Stimulated activated CD8-positive, alpha-beta memory T cell treated with anti-CD3 and anti-CD28 coated beads, Interleukin-7, amount 100 ng/mL, for 4 hours (primary cell): ENCODE measurements at regions not wholly inside any gene's neighbourhood (a gene's known extent, or its start where the extent isn't known, plus 50 kb on each side); places are given as distances from the start of the nearest gene placed in this dataset.

ENCODE experiments used
- DNase-seq, 2 donors: peaks; one replicate each; pipeline ENCODE4 v3.0.0-alpha.2; 2020; ENCODE audit warnings: low read depth in 2 of 2

GRCh38 chr9:84587153-84587552 lies 82.4 kb upstream of the NTRK2 start:
- DNase-seq: no peak

- no peak for DNase-seq
Measured at GRCh38 chr9:84589542-84589941, 80.0 kb upstream of the NTRK2 start.

- DNase-seq: no peak
Measured at GRCh38 chr9:84590706-84591105, 78.8 kb upstream of the NTRK2 start.

GRCh38 chr9:84592918-84593317 lies 76.6 kb upstream of the NTRK2 start:
- DNase-seq: no peak

GRCh38 chr9:84593352-84593751 lies 76.2 kb upstream of the NTRK2 start:
- DNase-seq: no peak

- no peak for DNase-seq
Measured at GRCh38 chr9:84597131-84597530, 72.4 kb upstream of the NTRK2 start.

- DNase-seq: no peak
Measured at GRCh38 chr9:84598921-84599636, 70.5 kb upstream of the NTRK2 start.

- DNase-seq: no peak
Measured at GRCh38 chr9:84600739-84601138, 68.8 kb upstream of the NTRK2 start.

- no peak for DNase-seq
Measured at GRCh38 chr9:84604223-84604622, 65.3 kb upstream of the NTRK2 start.

- DNase-seq: no peak
Measured at GRCh38 chr9:84609779-84610178, 59.8 kb upstream of the NTRK2 start.

GRCh38 chr9:84613431-84613830 lies 56.1 kb upstream of the NTRK2 start:
- DNase-seq: no peak

GRCh38 chr9:84615544-84615943 lies 54.0 kb upstream of the NTRK2 start:
- DNase-seq: no peak

- DNase-seq: no peak
Measured at GRCh38 chr9:84617411-84618029, 52.0 kb upstream of the NTRK2 start.
